Adrenal gland (tissue), 9 donors: ENCODE measurements at regions not wholly inside any gene's neighbourhood (a gene's known extent, or its start where the extent isn't known, plus 50 kb on each side); places are given as distances from the start of the nearest gene placed in this dataset.
A peak's percentile ranks its signal among the peaks of the same experiment; 100 is the strongest.

Experiments used
- DNase-seq, 7 donors: peaks; one replicate each; pipeline ENCODE4 v3.0.0-alpha.2; 2019 to 2020
- H3K27ac ChIP-seq, 5 donors: fragments of 200-600 bp; sonication (generic) in 4 of 5; 1 replicate in 3 of 5; 2 replicates in 2 of 5; pipeline versions ENCODE4 v1.5.1 to v1.8.0; 2016 to 2020; ENCODE audit warnings: mild to moderate bottlenecking in 1 of 5
- H3K27me3 ChIP-seq: fragments of 200-600 bp; 2 replicates; pipeline ENCODE4 v1.8.0; 2021
- H3K36me3 ChIP-seq, 2 donors: fragments of 200-600 bp; replicated peaks in 1 of 2; 1 replicate in 1 of 2; 2 replicates in 1 of 2; pipeline versions ENCODE4 v1.5.1 to v1.8.0; 2018 to 2022
- H3K4me1 ChIP-seq, 2 donors: fragments of 200-600 bp; replicated peaks in 1 of 2; 1 replicate in 1 of 2; 2 replicates in 1 of 2; pipeline versions ENCODE4 v1.5.1 to v1.8.0; 2018 to 2021
- H3K4me3 ChIP-seq, 4 donors: fragments of 200-600 bp; sonication (generic) in 3 of 4; one replicate each; pipeline ENCODE4 v1.5.1; 2016 to 2018
- H3K9me3 ChIP-seq, 3 donors: fragments of 200-600 bp; sonication (generic) in 1 of 3; replicated peaks in 1 of 3; 1 replicate in 2 of 3; 2 replicates in 1 of 3; pipeline versions ENCODE4 v1.5.1 to v1.8.0; 2016 to 2021
- POLR2A ChIP-seq, 2 donors: fragments of 450-650 bp; IDR thresholded peaks; one replicate each; pipeline ENCODE4 v1.6.1; 2017; ENCODE audit warnings: antibody characterized with exemption in 2 of 2, mild to moderate bottlenecking in 2 of 2, moderate library complexity in 1 of 2
- WGBS, 4 donors: extraction: QIAGEN DNeasy Blood & Tissue Kit in 2 of 4; methylation state at CpG; one replicate each; pipeline versions ENCODE4 v1.1.5 to v1.1.7; 2013 to 2017; 5-methylcytosine and 5-hydroxymethylcytosine counted together
- intact Hi-C, 2 donors: fragments of 100-400 bp; cut with DNase I; formaldehyde crosslinking; loops; one replicate each; pipeline versions ENCODE4 v1.14.1 to v1.15.0; 2022 to 2023
- TF ChIP-seq, protein P1 (sequence below), 6 experiments: fragments of 450-650 bp in 4 of 6; fragments of 200-600 bp in 2 of 6; sonication (generic) in 1 of 6; IDR thresholded peaks; 1 replicate in 5 of 6; 2 replicates in 1 of 6; pipeline versions ENCODE4 v1.5.1 to v1.8.0; 2016 to 2021; ENCODE audit warnings: antibody characterized with exemption in 6 of 6, mild to moderate bottlenecking in 2 of 6, moderate library complexity in 1 of 6
- donor health status: healthy with polysubstance abuse.
- donor health status: Bipolar disorder and iron deficiency.
- donor health status: DM: yes; HTN: yes; CAD: no.
- donor health status: DM: no; HTN: no; CAD: no.
- donor health status: DM: no; HTN: no; CAD: no.

DNA sequence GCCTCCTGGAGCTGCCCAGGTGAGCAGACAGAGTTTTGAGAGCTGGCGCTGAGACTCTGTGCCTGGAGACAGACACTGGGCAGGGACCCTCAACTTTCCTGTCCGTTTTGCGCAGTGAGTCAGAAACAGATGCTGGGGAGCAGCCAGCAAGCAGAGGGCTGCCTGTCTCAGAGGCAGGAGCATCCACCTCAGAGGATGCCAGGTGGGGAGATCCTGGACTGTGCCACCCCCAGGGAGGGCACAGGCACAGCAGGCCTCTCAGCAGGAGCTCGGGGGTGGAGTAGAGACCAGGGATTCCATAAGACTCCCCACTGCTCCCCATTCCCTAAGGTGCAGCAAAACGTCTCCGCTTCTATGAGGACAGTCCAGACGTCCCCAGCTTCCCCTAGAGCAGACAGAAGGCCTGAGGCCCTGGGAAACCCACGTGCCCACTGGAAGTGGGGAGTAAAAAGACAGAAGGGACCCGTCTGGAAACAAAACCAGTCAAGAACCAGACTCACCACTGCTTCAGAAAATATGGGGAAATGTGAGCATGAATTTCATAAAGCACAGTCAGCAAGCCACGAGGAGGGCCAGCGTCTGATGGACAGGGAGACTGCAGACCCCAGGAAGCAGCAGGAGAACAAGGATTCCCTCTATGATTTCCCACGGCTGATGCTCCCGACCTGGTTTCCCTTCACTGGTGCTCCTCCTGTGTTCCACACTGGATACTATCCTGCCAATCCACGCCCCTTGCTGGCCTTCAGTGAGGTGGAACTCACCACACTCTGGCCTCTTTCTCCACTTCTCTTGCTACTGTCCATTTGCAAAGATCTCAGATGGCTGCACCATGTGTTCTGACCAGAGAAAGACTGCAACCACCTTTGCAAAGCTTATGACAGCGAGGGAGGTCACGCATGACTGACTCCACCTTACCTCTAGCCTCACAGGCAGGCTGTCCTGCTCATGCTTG is 151.3 kb upstream of the FAM20C start:
- no peaks in the 10 kb centered on the region for H3K9me3 ChIP-seq
- no peaks in the 10 kb centered on the region for H3K4me1 ChIP-seq
- TF ChIP-seq, protein P1, sequence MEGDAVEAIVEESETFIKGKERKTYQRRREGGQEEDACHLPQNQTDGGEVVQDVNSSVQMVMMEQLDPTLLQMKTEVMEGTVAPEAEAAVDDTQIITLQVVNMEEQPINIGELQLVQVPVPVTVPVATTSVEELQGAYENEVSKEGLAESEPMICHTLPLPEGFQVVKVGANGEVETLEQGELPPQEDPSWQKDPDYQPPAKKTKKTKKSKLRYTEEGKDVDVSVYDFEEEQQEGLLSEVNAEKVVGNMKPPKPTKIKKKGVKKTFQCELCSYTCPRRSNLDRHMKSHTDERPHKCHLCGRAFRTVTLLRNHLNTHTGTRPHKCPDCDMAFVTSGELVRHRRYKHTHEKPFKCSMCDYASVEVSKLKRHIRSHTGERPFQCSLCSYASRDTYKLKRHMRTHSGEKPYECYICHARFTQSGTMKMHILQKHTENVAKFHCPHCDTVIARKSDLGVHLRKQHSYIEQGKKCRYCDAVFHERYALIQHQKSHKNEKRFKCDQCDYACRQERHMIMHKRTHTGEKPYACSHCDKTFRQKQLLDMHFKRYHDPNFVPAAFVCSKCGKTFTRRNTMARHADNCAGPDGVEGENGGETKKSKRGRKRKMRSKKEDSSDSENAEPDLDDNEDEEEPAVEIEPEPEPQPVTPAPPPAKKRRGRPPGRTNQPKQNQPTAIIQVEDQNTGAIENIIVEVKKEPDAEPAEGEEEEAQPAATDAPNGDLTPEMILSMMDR (IDR thresholded peaks at IDR 0.05): no peak
- no peak for TF ChIP-seq POLR2A (IDR thresholded peaks at IDR 0.05)
- no peak overlapping the region for H3K4me3 ChIP-seq
- H3K27ac ChIP-seq: no peak overlapping the region
- intact Hi-C loops: no loop called here
- DNase-seq: peak in 3 of 7 donors; percentile 11 to 41 (median 11)
- H3K27me3 ChIP-seq: no peaks in the 10 kb centered on the region
- H3K36me3 ChIP-seq: no peaks in the 10 kb centered on the region
- 77 to 82% (median 80%) methylated on average over 12 to 16 of the region's 16 CpGs for WGBS, 4 donors

DNA sequence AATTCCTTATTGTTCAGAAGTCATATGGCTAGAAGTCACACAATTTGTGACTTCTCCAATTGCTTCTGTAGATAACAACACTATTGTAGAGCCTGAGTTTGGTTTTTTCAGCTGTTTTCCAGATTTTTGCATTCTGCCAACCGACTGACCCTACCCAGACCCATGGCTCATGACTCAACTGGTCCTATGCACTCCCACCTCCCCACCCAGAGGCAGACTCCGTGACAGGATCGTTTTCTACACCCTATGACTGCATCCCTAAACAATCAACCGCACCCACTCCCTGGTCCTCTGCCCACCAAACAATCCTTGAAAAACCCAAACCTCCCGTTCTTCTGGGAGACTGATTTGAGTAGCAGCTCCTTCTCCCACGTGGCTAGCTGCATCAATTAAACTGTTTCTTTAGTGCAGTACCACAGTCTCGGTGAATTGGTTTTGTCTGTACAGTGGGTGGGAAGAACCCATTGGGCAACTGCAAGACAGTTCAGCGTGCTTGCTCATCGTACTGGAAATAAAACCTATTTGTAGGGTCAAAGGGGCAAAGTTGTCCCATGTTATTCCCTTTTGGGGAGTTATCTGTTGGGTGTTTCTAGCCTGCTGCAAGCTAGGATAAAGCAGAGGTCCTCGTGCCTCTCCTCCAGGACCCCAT is 150.3 kb upstream of the FAM20C start:
- peak in 3 of 7 donors; percentile 8 to 33 (median 12) for DNase-seq
- intact Hi-C loops: no loop called here

DNA sequence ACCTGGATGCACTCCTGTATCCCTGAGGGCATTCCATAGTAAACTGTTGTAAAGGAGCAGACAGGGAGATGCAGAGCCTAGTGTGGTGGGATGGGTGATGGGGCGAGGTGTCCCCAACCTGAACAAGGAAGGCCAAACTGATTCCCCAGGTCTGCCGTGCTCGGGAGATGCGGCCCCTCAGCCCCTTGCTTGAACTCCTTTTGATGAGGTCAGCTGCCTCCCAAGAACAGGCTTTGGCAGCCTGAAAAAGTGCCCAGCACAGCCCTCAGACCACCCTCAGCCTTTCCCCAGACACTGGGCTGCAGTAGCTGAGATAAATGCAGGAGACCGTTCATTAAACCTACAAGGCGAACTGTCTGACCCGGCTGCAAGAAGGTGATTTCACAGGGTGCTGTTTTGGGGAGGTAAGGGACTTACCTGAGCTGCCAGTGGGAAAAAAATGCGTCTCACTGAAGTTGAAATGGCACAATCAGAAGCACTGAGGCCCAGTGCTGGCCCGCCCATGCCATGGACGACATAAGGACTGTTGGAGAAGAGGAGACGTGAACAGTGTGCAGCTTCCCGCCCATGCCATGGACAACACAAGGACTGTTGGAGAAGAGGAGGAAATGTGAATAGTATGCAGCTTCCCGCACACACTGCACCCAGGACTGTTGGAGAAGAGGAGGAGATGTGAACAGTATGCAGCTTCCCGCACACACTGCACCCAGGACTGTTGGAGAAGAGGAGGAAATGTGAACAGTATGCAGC is 148.4 kb upstream of the FAM20C start:
- intact Hi-C loops: no loop called here
- DNase-seq: peak in 3 of 7 donors; percentile 9 to 35 (median 11)
- H3K9me3 ChIP-seq: no peaks in the 10 kb centered on the region
- no peak overlapping the region for H3K27ac ChIP-seq
- H3K27me3 ChIP-seq: no peaks in the 10 kb centered on the region
- no peak overlapping the region for H3K4me3 ChIP-seq
- no peaks in the 10 kb centered on the region for H3K36me3 ChIP-seq
- TF ChIP-seq, protein P1 (IDR thresholded peaks at IDR 0.05): no peak
- TF ChIP-seq POLR2A (IDR thresholded peaks at IDR 0.05): no peak
- 84 to 89% (median 87%) methylated on average over 11 to 14 of the region's 14 CpGs for WGBS, 4 donors
- no peaks in the 10 kb centered on the region for H3K4me1 ChIP-seq

More for the DNA sequence above, 150.3 kb upstream of the FAM20C start:
- TF ChIP-seq POLR2A (IDR thresholded peaks at IDR 0.05): no peak
- TF ChIP-seq, protein P1 (IDR thresholded peaks at IDR 0.05): no peak
- H3K9me3 ChIP-seq: no peaks in the 10 kb centered on the region
- no peaks in the 10 kb centered on the region for H3K36me3 ChIP-seq
- H3K4me3 ChIP-seq: no peak overlapping the region
- no peaks in the 10 kb centered on the region for H3K4me1 ChIP-seq
- H3K27me3 ChIP-seq: no peaks in the 10 kb centered on the region
- H3K27ac ChIP-seq: no peak overlapping the region
- 76 to 88% (median 83%) methylated on average over 10 of the region's 10 CpGs for WGBS, 4 donors

DNA sequence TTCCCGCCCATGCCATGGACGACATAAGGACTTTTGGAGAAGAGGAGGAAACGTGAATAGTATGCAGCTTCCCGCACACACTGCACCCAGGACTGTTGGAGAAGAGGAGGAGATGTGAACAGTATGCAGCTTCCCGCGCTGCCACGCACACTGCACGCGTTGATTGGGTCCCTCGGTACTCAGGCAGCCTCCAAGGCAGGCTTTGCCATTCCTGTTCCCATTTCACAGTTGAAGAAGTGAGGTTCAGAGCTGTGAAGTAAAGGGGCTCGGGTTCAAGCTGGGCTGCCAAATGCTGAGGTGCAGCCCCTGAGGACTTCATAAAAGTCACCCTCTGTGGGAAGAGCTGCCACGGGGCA is 147.9 kb upstream of the FAM20C start:
- peak in 3 of 7 donors; percentile 2 to 30 (median 5) for DNase-seq
- intact Hi-C loops: no loop called here
- Histone ChIP-seq H3K4me1 (no peaks in the 10 kb centered on the region), H3K27me3 (no peaks in the 10 kb centered on the region), H3K9me3 (no peaks in the 10 kb centered on the region), H3K4me3 (no peak overlapping the region), H3K36me3 (no peaks in the 10 kb centered on the region), H3K27ac (no peak overlapping the region)
- no peak for TF ChIP-seq POLR2A (IDR thresholded peaks at IDR 0.05)
- TF ChIP-seq, protein P1 (IDR thresholded peaks at IDR 0.05): no peak
- WGBS, 4 donors: 77 to 92% (median 86%) methylated on average over 12 of the region's 12 CpGs
